Inferior parietal cortex (tissue), 1 donor: ENCODE measurements at regions not wholly inside any gene's neighbourhood (a gene's known extent, or its start where the extent isn't known, plus 50 kb on each side); places are given as distances from the start of the nearest gene placed in this dataset.
A peak's percentile ranks its signal among the peaks of the same experiment; 100 is the strongest.

Source experiments
- DNase-seq: peaks from one replicate; pipeline ENCODE4 v3.0.0-alpha.2; 2016; ENCODE audit errors: extremely low spot score

GRCh38 chr12:124431971-124432370 is 135.4 kb downstream of the NCOR2 start:
- no peak for DNase-seq

- no peak for DNase-seq
Observed at GRCh38 chr12:124430491-124430890, 135.6 kb downstream of the RFLNA start.

GRCh38 chr12:124429535-124429934 is 134.6 kb downstream of the RFLNA start:
- no peak for DNase-seq

GRCh38 chr12:124428792-124429281 is 133.9 kb downstream of the RFLNA start:
- DNase-seq = no peak

GRCh38 chr12:124428136-124428791 is 133.4 kb downstream of the RFLNA start:
- DNase-seq = peak; percentile 41

- DNase-seq = no peak
Observed at GRCh38 chr12:124426594-124427555, 132.0 kb downstream of the RFLNA start.

- no peak for DNase-seq
Observed at GRCh38 chr12:124425667-124426066, 130.8 kb downstream of the RFLNA start.

GRCh38 chr12:124424516-124424905 is 129.6 kb downstream of the RFLNA start:
- no peak for DNase-seq

GRCh38 chr12:124423761-124424515 is 129.0 kb downstream of the RFLNA start:
- DNase-seq = no peak

GRCh38 chr12:124422570-124423523 is 128.0 kb downstream of the RFLNA start:
- peak; percentile 54 for DNase-seq

GRCh38 chr12:124422142-124422569 is 127.3 kb downstream of the RFLNA start:
- DNase-seq = no peak

- DNase-seq = no peak
Observed at GRCh38 chr12:124420996-124421674, 126.2 kb downstream of the RFLNA start.

GRCh38 chr12:124420041-124420995 is 125.4 kb downstream of the RFLNA start:
- no peak for DNase-seq

- DNase-seq = no peak
Observed at GRCh38 chr12:124419292-124420040, 124.6 kb downstream of the RFLNA start.

- no peak for DNase-seq
Observed at GRCh38 chr12:124418791-124419190, 123.9 kb downstream of the RFLNA start.

- no peak for DNase-seq
Observed at GRCh38 chr12:124418156-124418555, 123.3 kb downstream of the RFLNA start.

GRCh38 chr12:124416516-124417395 is 121.9 kb downstream of the RFLNA start:
- DNase-seq = no peak
